A204.1 (cell line): ENCODE measurements at regions not wholly inside any gene's neighbourhood (a gene's known extent, or its start where the extent isn't known, plus 50 kb on each side); places are given as distances from the start of the nearest gene placed in this dataset.

Experiments
- FAIRE-seq: peaks from 2 replicates; lab custom pipeline; 2012; peaks lifted over from hg19 to GRCh38; lab: Jason Lieb, UNC

- FAIRE-seq, result no peak
These were observed 575.3 kb downstream of the CMPK2 start for GRCh38 chr2:6290217-6291015.

GRCh38 chr2:6294791-6295190 is 570.9 kb downstream of the CMPK2 start:
- FAIRE-seq, result no peak

DNA sequence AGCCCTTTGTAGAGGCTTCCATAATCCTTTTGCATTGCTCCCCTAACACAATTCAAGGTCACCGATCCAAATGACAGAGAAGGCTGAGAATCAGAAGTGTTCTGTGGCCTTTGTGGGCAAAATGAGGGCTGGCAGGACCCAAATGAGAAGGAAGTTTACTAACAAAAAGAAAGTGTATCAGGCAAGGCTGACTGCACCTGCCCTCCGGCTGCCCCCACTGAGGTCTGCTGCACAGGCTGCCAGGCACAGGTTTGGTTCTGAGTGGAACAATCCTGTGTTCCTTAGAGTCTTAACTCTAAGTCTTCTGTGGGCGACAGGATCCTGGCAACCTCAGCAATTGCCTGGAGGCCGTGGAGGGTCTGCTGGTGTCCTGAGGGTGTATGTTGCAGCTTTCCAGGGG is 568.5 kb downstream of the CMPK2 start:
- FAIRE-seq, result no peak

GRCh38 chr2:6301426-6301825 is 564.3 kb downstream of the CMPK2 start:
- FAIRE-seq, result no peak

- no peak for FAIRE-seq
These were observed 556.7 kb downstream of the CMPK2 start for GRCh38 chr2:6308986-6309385.

- FAIRE-seq, result no peak
These were observed 556.1 kb downstream of the CMPK2 start for GRCh38 chr2:6309415-6310255.

DNA sequence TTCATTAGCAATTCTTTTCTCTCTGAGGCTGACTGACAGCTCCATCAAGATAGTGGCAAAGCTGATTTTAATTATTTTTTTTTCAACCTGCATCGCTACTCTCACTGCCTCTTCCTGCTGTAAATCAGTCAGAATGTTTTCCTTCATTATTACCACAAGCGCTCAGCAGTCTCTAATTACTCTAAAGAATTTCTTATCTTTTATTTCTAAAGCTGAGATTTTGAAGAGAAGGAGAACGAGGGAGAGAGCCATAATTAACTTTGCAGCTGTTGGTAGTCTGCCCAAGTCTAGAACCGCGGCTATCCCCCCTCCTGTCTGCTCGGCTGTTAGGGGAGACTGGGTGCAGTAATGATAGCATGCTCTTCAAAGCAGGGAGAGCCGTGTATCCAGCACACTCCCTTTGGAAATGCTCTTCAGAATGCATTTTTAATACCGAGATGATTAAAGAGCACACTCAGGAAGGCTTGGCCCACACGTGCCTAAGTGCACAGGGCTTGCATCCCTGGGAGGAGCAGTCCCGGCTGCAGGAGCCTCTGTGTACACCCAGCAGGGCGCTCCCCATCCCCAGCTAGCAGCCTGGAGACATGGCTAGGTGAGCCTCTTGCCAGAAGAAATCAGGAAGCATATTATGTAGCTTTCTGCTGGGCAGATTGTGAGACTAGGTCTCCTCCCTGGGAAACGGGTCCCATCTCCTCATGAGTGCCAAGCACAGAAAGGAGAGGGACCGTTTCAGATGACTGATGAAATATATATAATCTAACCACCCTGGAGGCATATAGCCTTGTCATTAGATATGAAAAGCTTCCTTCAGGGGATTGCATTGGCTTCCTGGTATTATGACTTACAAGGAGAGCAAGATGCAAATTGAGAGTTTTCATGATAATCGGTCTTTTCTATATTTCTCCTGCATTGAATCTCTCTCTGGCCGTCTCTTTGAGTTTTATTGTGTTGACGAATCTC is 555.2 kb downstream of the CMPK2 start:
- no peak for FAIRE-seq

DNA sequence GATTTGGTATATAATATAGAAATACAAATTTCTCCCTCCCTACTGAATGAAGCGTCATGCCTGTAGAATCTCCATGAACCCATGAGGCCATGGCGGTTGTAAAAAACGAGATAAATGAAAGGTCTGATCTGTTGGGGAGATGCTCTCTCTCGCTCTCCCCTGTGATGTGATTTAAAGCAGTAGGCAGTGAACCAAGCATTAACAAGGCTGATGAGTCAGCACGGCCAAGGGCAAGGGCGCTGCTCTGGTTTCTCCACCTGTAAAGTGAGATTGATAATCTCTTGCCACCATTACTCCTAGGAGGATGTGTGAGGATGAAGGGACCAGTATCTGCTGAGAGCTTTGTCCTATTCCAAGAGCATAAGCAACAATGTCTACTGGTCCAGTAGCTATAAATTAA is 553.3 kb downstream of the CMPK2 start:
- no peak for FAIRE-seq

GRCh38 chr2:6314218-6314960 is 551.3 kb downstream of the CMPK2 start:
- no peak for FAIRE-seq

- FAIRE-seq, result no peak
These were observed 540.1 kb downstream of the CMPK2 start for GRCh38 chr2:6325616-6326015.

DNA sequence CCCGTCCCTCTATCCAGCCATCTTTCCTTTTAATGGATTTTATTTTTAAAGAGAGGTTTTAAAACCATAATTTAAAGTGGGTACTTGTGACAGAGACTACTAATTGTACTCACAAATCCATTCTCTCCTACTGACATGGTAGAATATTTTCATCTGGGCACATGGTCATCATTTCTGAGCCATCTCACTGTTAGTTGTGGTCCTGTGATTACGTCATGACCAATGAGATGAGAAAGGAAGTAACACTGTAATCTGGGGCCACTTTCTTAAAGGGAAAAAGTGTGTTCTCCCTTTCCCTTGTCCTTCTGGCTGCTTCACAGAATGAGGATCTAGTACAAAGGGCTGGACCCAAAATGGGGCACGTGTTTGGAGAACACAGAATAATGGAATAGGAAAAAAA is 538.7 kb downstream of the CMPK2 start:
- no peak for FAIRE-seq

- FAIRE-seq, result no peak
These were observed 528.8 kb downstream of the CMPK2 start for GRCh38 chr2:6336752-6337471.

DNA sequence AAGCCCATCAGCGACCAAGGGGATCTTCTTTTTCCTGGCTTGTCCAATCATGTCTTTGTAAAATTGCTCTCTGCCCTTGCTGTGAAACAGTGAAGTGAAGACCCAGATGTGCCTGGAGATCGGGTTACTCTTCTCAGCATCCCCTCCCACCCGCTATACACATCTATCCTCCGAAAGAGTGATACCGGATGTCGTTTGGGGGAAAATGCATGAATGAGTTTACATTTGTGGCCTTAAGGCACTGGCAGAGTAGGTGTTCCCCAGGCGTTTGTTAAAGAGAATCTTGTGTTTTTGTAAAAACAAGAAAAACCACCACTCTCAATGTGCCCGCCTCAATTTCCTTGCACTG is 528.3 kb downstream of the CMPK2 start:
- no peak for FAIRE-seq

- no peak for FAIRE-seq
These were observed 524.0 kb downstream of the CMPK2 start for GRCh38 chr2:6341588-6342129.

DNA sequence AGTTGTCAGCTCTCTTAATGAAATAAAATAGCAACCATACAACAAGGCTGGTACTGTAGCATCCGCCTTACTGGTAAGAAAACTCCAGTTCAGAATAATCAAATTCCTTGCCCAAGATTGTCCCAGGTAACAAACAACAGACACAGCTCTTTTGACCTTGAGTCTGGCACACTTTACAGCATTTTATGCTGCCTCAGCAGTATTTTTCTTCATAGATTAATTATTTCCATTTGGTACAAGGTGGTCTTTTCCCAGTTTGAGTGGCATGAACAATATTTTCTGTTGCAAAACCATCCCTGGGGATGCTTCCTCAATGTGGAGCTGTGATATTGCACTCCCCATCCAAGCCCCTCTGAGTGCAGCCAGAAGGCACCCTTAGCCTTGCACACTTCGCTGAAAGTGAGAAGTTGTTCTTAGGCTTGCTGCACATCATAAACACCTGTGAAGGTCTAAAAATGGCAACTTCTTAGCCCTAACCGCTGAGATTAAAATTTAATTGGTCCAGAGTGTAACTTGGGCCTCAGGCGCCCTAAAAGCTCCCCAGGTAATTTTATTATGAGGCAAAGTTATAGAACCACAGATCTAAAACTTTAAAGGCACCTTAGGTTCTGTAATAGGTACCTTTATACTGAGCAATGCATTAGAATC is 523.3 kb downstream of the CMPK2 start:
- FAIRE-seq, result no peak

GRCh38 chr2:6343076-6343475 is 522.6 kb downstream of the CMPK2 start:
- no peak for FAIRE-seq

- FAIRE-seq, result no peak
These were observed 513.5 kb downstream of the CMPK2 start for GRCh38 chr2:6352247-6352646.

GRCh38 chr2:6352906-6353515 is 512.7 kb downstream of the CMPK2 start:
- no peak for FAIRE-seq

DNA sequence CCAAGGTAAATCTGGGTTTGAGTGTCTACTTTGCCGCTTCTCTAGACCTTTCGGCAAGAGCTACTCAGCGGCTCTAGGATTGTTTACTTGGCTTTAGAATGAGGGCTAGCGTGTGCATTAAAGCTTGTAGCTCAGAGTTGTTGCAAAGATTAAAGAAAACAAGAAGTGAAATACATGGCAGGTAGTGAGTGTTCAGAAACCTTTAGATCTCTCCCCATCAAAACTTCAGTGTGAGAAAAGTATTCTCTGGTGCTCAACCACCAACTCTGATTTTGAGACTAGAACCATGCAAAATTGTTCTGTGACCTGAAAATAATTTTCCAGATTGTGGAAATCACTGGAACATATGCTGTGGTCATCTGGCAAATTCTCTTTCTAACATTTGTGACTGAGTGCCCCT is 512.0 kb downstream of the CMPK2 start:
- FAIRE-seq, result no peak

- FAIRE-seq, result no peak
These were observed 511.2 kb downstream of the CMPK2 start for GRCh38 chr2:6354546-6354945.
